HUDEP-2 (cell line): ENCODE measurements at regions not wholly inside any gene's neighbourhood (a gene's known extent, or its start where the extent isn't known, plus 50 kb on each side); places are given as distances from the start of the nearest gene placed in this dataset.

Experiments
- DNase-seq, 76 experiments: peaks; one replicate each; lab custom pipeline; 2025; ENCODE audit not compliant: unreplicated experiment in 76 of 76; lab: John Stamatoyannopoulos, UW

DNA sequence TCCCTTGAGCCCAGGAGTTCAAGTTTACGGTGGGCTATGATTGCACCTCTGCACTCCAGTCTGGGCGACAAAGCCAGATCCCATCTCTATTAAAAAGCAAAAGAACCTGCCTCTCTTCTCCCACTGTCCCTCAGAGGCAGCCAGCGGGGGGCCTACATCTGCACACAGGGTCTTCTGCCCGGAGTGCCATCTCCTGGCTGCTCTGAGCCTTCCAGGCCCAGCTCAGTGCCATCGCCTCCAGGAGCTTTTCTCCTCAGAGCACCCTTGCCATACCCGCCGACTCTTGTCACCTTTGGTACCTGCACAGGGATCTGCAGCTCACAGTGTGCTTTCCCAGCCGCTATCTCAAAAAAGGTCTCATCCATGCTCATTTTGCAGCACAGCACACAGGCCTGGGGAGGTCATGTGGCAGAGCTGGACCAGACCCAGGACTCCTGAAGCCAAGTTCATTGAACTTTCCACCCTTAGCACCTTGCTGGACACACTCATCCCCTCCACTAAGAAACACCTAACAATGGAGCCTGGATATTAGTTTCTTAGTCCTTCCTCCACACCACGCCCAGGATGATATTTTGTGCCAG lies 186.3 kb downstream of the HAUS1 start:
- no peak for DNase-seq

DNA sequence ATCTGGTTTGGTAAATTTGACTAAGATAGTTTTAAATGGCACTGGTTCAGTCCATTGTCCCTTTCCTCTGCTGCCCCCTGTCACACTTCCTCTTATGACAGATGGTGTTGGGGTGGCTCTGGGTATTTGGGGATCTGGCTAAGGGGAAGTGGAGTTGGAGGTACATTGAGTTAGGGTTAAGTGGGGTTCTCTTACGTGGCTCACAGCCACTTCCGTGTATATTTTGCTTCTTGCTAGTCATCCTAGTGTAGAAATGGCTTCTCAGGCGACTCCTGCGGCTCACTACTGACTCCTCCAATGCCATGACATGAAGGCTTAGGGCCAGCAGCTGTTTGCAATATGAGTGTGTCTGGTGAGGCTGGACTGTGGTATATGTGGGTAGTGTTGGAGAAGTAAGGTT lies 187.0 kb downstream of the HAUS1 start:
- peak in 2 of 76 experiments; percentile 14 to 22 for DNase-seq

DNA sequence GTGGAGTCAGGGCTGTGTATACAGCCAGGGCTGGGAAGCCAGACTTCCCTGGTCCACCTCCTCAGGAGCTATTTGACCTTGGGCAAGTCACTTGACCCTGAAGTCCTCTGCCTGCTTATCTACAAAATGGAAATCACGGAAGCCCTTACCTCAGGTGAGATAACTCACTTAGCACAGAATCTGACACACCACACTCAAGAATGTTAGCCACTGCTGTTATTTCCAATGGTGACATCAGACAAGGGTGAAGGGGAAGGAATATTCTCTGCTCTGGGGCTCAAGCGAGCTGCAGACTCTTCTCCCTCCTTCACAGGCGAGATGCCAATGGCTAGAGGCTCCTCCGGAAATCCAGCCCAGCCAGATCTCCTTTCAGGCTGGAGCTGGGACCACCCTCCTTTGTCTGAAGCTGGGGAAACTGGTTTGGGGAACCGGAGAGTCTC lies 189.6 kb downstream of the HAUS1 start:
- no peak for DNase-seq

DNA sequence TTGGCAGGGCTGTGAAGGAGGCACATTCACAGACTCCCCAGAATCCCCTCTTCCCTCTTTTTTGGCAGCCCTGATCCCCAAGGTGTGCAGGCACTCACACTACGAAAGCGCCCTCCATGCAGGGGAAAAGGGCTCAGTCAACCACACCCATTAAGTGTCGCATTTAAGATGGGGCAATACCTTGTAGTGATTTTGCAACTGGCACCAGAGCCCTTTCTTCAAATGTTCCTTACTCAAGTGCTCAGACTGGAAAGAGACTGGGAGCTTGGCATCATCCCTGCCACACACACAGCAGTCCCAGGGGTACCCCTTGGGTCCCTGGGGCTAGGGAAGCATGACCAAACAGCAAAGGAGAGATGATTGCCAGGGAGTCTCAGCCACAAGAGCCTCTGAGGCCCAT lies 190.1 kb downstream of the HAUS1 start:
- no peak for DNase-seq

DNA sequence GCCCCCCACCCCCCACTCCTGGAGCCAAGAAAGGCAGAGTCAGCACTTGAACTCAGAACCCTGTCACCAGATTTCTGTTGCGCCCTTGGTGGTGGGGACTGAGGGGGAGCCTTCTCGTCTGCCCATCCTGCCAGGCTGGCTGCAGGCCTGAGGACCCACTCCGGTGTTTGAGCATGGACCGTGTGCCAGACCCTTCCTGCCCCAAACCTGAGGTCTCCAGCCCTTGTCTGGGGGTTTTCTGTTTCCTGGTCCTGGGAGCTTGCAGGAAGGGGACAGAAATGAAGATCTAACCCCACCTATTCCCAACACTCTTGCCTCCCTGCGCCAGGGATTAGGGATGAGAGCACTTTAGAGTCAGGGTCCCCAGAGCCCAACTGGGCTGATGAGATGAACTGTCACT lies 190.6 kb downstream of the HAUS1 start:
- no peak for DNase-seq

GRCh38 chr18:46295416-46295815 lies 191.2 kb downstream of the HAUS1 start:
- no peak for DNase-seq

GRCh38 chr18:46296656-46297055 lies 192.5 kb downstream of the HAUS1 start:
- no peak for DNase-seq

GRCh38 chr18:46297124-46297523 lies 192.9 kb downstream of the HAUS1 start:
- DNase-seq = no peak

DNA sequence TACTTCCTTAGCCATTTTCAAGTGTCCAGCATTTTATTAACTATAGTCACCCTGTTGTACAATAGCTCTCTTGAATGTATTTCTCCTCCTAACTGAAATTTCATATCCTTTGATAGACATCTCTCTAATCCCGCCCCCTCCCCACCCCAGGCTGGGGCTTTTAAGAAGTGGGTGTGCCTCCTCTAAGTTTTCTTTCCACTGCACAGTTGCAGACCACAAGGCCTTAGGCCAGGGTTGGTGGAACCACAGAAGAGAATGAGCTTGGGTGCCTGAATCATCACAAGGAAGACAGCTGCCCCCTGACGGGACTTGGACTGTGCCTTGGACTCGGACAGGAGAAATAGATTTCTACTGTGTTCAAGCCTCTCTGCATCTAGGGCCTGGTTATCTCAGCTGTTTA lies 193.4 kb downstream of the HAUS1 start:
- DNase-seq = peak in 39 of 76 experiments; percentile 4 to 85 (median 49)

DNA sequence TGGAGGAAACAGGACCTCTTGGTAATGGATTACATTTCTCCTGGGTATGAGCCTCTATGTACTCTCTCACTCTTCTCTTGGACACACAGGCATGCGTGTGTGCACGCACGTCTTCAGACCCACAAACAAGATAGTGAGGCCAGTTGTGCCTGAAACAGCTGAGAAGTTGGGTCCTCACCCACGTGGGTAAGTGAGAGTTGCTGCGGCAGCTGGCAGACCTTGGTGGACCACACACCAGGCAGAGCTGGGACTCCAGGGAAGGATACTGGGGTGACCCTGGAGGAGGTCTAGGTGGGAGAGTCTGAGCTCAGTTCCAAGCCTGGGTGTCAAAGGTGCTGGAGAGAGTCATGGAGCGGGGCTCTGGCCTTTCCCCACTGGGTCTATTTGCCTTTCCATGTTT lies 194.3 kb downstream of the HAUS1 start:
- DNase-seq = no peak

- no peak for DNase-seq
Measured at GRCh38 chr18:46299465-46300008, 195.4 kb downstream of the HAUS1 start.

GRCh38 chr18:46301081-46301480 lies 196.9 kb downstream of the HAUS1 start:
- DNase-seq = no peak

DNA sequence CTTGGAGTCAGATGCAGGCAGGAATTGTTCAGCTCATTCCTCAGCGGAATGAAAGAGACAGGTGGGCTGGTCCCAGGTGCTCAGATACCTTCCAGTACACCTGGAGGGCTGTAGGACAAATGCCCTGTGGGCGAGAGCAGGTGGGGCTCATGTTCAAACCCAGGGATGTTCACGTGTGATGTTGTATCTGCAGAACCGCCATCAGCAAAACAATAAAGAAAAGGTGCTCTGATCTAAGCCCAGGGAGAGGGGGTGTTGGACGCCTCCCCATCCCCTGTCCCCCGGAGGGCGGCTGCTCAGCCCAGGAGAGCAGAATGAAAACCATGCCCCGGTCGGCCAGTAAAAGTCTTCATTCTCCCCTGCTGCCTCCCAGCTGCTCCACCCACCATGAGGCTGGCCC lies 197.4 kb downstream of the HAUS1 start:
- DNase-seq = no peak

DNA sequence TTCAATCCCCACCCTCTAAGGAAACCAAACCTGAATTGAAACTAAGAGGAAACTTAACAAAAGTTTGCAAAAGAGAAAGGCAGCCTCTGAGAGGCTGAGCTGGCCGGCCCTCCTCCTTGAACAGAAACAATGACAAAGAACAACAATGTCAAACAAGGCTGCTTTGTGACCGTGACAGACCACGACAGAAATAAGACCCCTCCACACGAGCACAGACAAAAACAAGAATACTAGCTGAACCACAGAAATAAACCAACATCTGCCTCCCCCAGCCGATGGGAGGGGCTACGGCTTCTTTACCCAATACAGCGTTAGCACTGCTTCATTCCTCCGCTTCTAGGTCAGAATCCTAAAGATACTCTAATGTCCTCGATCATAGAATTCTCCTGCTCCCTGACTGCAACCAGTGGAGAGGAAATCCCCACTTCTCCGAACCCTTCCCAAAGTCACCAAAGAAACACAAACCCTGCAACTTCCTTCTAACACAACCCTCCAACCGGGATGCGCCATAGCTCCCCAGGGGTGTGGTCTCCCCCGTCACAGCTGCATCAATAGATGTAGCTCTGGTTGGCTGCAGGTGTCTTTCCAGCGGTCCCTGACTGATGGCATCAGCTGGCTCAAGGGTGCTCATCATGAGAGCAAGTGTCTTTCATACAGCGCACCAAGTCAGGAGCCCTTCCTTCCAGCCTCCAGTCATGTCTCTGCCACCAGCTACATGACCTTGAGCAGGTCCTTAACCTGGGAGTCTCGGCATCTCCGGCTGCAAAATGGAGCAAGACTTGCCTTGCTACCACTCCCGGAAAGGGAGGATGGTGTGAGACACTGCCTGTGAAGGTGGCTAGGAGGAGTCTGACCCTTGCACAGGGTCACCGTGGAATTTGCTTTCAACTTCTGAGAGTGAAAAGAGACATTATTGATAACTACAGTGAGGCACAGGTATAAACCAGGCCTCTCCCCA lies 198.6 kb downstream of the HAUS1 start:
- no peak for DNase-seq

- DNase-seq = no peak
Measured at GRCh38 chr18:46310258-46310657, 206.1 kb downstream of the HAUS1 start.

DNA sequence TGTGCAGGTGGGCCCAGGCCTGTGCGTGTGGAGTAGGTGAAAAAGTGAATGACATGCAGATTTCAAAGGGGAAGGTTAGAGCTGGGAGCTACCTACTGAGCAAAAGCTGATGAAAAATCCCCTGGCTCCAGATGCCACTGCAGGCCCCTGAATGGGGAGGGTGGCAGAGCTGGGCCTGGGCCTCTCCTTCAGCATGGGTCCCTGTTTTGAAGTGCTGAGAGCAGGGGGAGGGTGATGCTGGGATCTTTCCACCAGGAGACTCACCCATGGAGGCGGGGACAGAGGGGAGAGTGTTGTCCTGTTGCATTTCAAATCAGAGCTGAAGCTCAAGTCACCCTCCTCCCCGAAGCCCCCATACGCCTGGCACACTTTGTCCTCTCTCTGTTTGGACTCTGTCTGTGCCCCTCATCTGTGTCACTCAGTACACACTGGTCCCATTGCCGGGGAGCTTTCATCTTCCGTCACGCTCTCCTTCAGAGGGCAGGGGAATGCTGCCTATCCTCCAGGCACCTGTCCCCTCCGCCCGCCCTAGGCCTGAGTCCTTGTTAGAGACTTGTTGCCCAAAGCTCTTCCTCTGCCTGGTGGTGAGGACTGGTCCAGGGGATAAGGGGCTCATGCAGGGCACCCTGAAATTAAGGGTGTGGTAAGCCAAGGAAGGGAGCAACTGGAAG lies 206.6 kb downstream of the HAUS1 start:
- no peak for DNase-seq

DNA sequence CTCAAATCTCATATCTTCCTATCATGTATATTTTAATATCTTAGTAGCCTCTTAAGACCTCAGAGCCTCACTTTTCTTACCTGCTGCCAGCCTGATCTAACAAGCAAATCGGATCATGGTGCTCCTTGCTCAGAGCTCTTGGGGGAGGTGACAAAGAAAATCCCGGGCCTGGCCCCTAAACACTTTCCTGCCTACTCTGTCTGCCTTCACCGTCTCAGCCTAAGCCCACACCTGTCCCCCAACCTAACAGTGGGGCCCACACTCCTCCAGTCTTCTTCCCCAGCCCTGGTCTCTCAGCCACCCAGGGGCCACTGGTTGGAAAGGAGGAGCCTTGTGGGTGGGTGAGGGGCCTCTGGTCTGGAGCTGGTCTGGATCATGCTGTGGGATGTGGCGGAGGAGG lies 207.3 kb downstream of the HAUS1 start:
- DNase-seq = no peak

DNA sequence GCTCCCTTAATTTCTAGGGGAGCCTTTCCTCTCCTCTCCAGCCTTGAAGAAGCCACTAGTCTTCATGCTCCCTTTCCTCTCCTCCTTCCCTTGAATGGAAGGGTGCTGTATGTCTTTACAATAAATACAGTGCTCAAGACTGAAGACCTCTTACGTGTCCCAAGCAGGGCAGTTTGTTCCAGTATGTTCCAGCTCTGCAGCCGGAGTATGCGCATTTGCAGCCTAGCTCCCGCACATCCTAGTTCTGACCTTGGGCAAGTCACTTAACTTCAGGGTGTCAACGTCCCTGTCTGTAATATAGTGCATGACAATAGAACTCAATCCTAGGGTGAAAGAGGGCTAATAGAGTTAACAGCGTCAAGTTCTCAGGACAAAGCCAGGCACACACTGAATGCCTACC lies 208.0 kb downstream of the HAUS1 start:
- no peak for DNase-seq

GRCh38 chr18:46313521-46313920 lies 209.3 kb downstream of the HAUS1 start:
- no peak for DNase-seq

DNA sequence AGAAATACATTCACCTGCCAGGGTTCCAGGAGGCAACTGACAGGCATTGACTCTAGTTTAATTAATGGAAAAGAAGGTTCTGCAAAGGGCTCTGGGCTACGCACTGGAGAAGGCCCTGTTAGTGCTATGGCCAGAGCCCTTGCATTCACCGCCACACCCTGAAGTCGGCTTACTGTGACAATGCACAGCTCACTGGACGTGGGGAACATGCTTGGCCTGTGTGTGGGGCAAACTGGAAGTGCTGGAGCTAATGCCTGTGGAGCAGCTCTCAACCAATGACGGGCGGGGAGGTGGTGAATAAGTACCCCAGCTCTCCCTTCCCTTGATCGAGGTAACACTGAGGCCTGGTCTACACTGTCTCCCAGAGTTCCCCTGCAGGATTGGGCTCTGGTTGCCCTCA lies 209.8 kb downstream of the HAUS1 start:
- DNase-seq = no peak

DNA sequence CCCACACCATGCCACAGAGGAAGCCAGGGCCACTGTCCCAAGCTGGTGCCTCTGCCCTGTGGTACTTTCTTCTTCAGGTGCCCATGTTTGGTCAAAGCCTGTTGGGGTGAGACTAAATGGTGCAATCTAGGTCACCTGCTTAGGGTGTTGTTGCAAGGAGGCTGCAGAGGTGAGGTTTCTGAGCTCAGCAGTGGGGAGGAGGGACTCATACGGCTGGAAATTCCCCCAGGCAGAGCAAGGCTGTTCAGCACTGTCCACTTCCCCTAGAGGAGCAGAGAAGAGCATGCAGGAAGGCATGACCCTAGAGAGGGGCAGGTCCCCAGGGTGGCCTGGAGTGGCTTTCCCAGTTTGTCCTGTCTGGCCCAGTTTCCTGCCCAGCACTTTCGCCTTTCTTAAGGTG lies 211.0 kb downstream of the HAUS1 start:
- no peak for DNase-seq
